ENCODE measurements at regions not wholly inside any gene's neighbourhood (a gene's known extent, or its start where the extent isn't known, plus 50 kb on each side); places are given as distances from the start of the nearest gene placed in this dataset.

DNA sequence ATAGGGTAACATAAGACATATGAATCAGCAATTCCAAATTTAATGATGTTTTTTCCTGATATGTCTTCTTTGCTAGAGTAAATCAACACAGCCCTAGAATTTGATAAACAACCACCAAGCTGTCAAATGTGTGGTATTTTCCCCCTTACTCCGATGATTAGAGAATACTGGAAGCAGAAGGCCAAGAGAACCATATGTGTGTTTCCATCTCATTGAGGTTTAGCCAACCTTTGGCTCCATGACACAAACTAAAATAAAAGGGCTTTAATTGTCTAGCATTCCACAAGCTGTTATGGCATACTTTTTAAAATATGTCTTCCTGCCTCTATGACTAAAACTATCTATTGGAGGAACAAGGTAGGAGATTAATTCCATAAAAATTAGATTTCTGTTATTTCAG is 1222.4 kb upstream of the AGA start:
- Histone ChIP-seq H4K20me1 (ENCODE audit: insufficient read depth) (no peaks in the 10 kb centered on the region), H3K79me2 (ENCODE audit: insufficient read depth, low read depth) (no peaks in the 10 kb centered on the region), H3K36me3 (ENCODE audit: insufficient read depth) (no peaks in the 10 kb centered on the region), H3K4me2 (no peak overlapping the region), H3K4me1 (ENCODE audit: low read depth, poor library complexity, severe bottlenecking) (no peaks in the 10 kb centered on the region), H3K9ac (no peak overlapping the region), H3K4me3 (IDR thresholded peaks at IDR 0.05; ENCODE audit: insufficient read depth, low read depth, low read length) (no peak overlapping the region), H3K27me3 (ENCODE audit: insufficient read depth, low read depth) (no peaks in the 10 kb centered on the region), H2AFZ (ENCODE audit: low read depth) (no peak overlapping the region), H3K27ac (no peak overlapping the region)
- TF ChIP-seq CTCF (conservative IDR thresholded peaks at IDR 0.05; ENCODE audit: low read depth, low read length), result no peak

- H3K27me3 ChIP-seq (ENCODE audit: insufficient read depth, low read depth), result no peaks in the 10 kb centered on the region
- no peaks in the 10 kb centered on the region for H3K79me2 ChIP-seq (ENCODE audit: insufficient read depth, low read depth)
- no peaks in the 10 kb centered on the region for H3K4me1 ChIP-seq (ENCODE audit: low read depth, poor library complexity, severe bottlenecking)
- no peak overlapping the region for H2AFZ ChIP-seq (ENCODE audit: low read depth)
- no peak overlapping the region for H3K4me3 ChIP-seq (IDR thresholded peaks at IDR 0.05; ENCODE audit: insufficient read depth, low read depth, low read length)
- H3K9ac ChIP-seq, result no peak overlapping the region
- H3K27ac ChIP-seq, result no peak overlapping the region
- no peak for TF ChIP-seq CTCF (conservative IDR thresholded peaks at IDR 0.05; ENCODE audit: low read depth, low read length)
- no peaks in the 10 kb centered on the region for H3K36me3 ChIP-seq (ENCODE audit: insufficient read depth)
- H3K4me2 ChIP-seq, result no peak overlapping the region
- no peaks in the 10 kb centered on the region for H4K20me1 ChIP-seq (ENCODE audit: insufficient read depth)
These were observed 1223.7 kb upstream of the AGA start for GRCh38 chr4:178665916-178666315.

DNA sequence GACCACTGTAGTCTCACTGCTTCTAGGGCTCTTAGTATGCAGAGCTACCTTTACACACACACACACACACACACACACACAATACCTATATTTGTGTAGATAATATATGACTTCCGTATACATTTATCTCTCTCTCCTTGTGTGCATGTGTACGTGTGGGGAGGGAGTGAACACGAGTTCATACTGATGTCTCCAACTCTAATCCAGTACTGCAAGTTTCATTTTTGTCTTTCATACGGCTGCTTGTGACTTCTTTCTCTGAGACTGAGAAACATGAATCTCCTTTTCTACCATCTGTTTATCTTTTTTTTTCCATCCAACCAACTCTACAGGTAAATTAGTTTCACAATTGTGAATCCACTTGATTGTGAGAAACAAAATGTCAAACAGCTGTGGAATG is 1229.5 kb upstream of the AGA start:
- Histone ChIP-seq H3K4me2 (no peak overlapping the region), H3K79me2 (ENCODE audit: insufficient read depth, low read depth) (no peaks in the 10 kb centered on the region), H3K36me3 (ENCODE audit: insufficient read depth) (no peaks in the 10 kb centered on the region), H3K27ac (no peak overlapping the region), H2AFZ (ENCODE audit: low read depth) (no peak overlapping the region), H3K9ac (no peak overlapping the region), H4K20me1 (ENCODE audit: insufficient read depth) (no peaks in the 10 kb centered on the region), H3K4me3 (IDR thresholded peaks at IDR 0.05; ENCODE audit: insufficient read depth, low read depth, low read length) (no peak overlapping the region), H3K4me1 (ENCODE audit: low read depth, poor library complexity, severe bottlenecking) (no peaks in the 10 kb centered on the region), H3K27me3 (ENCODE audit: insufficient read depth, low read depth) (no peaks in the 10 kb centered on the region)
- TF ChIP-seq CTCF (conservative IDR thresholded peaks at IDR 0.05; ENCODE audit: low read depth, low read length), result no peak

DNA sequence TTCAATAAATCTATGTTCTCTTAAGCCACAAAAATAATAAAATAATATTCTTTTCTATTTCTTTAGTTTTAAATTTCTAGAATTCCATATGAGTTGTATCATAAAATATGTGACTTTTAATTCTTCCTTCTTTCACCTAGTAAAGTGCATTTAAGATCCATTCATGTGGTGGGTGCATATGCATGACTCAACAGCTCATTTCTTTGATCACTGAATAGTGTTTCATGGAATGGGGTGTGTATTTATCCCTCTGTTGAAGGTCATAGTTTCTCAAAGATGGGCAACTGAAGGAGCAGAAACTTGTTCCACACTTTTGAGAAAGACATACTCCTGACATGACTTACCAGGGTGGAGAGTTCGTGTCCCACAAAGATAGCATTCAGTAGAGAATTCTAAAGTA is 1230.3 kb upstream of the AGA start:
- H3K27me3 ChIP-seq (ENCODE audit: insufficient read depth, low read depth), result no peaks in the 10 kb centered on the region
- H3K9ac ChIP-seq, result no peak overlapping the region
- H4K20me1 ChIP-seq (ENCODE audit: insufficient read depth), result no peaks in the 10 kb centered on the region
- H3K79me2 ChIP-seq (ENCODE audit: insufficient read depth, low read depth), result no peaks in the 10 kb centered on the region
- TF ChIP-seq CTCF (conservative IDR thresholded peaks at IDR 0.05; ENCODE audit: low read depth, low read length), result no peak
- H3K4me1 ChIP-seq (ENCODE audit: low read depth, poor library complexity, severe bottlenecking), result no peaks in the 10 kb centered on the region
- H3K4me2 ChIP-seq, result no peak overlapping the region
- H3K4me3 ChIP-seq (IDR thresholded peaks at IDR 0.05; ENCODE audit: insufficient read depth, low read depth, low read length), result no peak overlapping the region
- no peak overlapping the region for H2AFZ ChIP-seq (ENCODE audit: low read depth)
- no peaks in the 10 kb centered on the region for H3K36me3 ChIP-seq (ENCODE audit: insufficient read depth)
- no peak overlapping the region for H3K27ac ChIP-seq

DNA sequence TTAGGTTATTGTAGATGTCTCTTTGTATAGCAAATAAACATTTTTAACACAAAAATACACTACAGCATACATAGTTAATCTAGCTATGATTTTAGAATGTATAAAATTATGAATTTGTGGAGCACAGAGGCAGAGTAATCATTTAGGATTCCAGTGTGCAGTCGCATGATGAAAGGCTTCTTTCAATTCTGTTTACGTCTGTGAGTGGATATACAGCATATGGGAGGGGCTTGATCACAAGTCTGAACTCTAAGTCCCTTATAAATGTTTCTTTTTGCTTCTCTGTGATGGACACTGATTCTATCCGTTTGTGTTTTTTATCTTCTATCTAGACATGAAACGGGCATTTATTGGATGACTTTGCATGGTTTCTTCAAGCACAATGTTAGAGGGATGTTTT is 1239.6 kb upstream of the AGA start:
- no peaks in the 10 kb centered on the region for H4K20me1 ChIP-seq (ENCODE audit: insufficient read depth)
- H3K4me3 ChIP-seq (IDR thresholded peaks at IDR 0.05; ENCODE audit: insufficient read depth, low read depth, low read length), result no peak overlapping the region
- H3K27me3 ChIP-seq (ENCODE audit: insufficient read depth, low read depth), result no peaks in the 10 kb centered on the region
- H3K9ac ChIP-seq, result no peak overlapping the region
- H3K36me3 ChIP-seq (ENCODE audit: insufficient read depth), result no peaks in the 10 kb centered on the region
- no peak for TF ChIP-seq CTCF (conservative IDR thresholded peaks at IDR 0.05; ENCODE audit: low read depth, low read length)
- no peaks in the 10 kb centered on the region for H3K4me1 ChIP-seq (ENCODE audit: low read depth, poor library complexity, severe bottlenecking)
- no peak overlapping the region for H3K4me2 ChIP-seq
- H3K79me2 ChIP-seq (ENCODE audit: insufficient read depth, low read depth), result no peaks in the 10 kb centered on the region
- H3K27ac ChIP-seq, result no peak overlapping the region
- H2AFZ ChIP-seq (ENCODE audit: low read depth), result no peak overlapping the region

Measured in KMS-11 (cell line).